ENCODE measurements at regions not wholly inside any gene's neighbourhood (a gene's known extent, or its start where the extent isn't known, plus 50 kb on each side); places are given as distances from the start of the nearest gene placed in this dataset.

DNA sequence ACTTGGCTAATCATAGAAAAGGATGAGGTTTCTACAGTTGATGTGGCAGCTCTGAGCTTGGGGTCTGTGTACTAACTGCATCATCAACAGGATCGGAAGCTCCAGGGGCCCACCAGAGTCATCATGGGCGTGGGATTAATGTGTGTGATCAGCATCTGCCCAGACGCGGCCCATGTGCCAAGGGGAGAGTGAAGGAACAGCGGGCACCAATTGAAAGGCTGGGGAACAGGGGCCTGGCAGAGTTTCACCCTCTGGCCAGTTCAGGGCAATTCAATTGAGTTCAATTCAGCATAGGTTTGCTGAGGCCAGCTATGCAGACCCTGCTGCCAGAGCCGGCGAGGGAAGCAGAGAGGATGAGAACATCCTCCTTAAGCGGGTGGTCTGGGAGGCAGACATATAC is 260.0 kb upstream of the AJAP1 start:
- Histone ChIP-seq H3K4me3 (IDR thresholded peaks at IDR 0.05; ENCODE audit: insufficient read depth, low read depth, low read length) (no peak overlapping the region), H3K36me3 (ENCODE audit: insufficient read depth) (no peaks in the 10 kb centered on the region), H3K9ac (no peak overlapping the region), H2AFZ (ENCODE audit: low read depth) (no peak overlapping the region), H3K27me3 (ENCODE audit: insufficient read depth, low read depth) (no peaks in the 10 kb centered on the region; the same call in 1 of the 2 replicates), H3K4me2 (no peak overlapping the region), H3K4me1 (ENCODE audit: low read depth, poor library complexity, severe bottlenecking) (no peaks in the 10 kb centered on the region), H3K79me2 (ENCODE audit: insufficient read depth, low read depth) (no peaks in the 10 kb centered on the region), H4K20me1 (ENCODE audit: insufficient read depth) (no peaks in the 10 kb centered on the region), H3K27ac (no peak overlapping the region)
- TF ChIP-seq, protein P1, sequence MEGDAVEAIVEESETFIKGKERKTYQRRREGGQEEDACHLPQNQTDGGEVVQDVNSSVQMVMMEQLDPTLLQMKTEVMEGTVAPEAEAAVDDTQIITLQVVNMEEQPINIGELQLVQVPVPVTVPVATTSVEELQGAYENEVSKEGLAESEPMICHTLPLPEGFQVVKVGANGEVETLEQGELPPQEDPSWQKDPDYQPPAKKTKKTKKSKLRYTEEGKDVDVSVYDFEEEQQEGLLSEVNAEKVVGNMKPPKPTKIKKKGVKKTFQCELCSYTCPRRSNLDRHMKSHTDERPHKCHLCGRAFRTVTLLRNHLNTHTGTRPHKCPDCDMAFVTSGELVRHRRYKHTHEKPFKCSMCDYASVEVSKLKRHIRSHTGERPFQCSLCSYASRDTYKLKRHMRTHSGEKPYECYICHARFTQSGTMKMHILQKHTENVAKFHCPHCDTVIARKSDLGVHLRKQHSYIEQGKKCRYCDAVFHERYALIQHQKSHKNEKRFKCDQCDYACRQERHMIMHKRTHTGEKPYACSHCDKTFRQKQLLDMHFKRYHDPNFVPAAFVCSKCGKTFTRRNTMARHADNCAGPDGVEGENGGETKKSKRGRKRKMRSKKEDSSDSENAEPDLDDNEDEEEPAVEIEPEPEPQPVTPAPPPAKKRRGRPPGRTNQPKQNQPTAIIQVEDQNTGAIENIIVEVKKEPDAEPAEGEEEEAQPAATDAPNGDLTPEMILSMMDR (conservative IDR thresholded peaks at IDR 0.05; ENCODE audit: low read depth, low read length) = no peak

DNA sequence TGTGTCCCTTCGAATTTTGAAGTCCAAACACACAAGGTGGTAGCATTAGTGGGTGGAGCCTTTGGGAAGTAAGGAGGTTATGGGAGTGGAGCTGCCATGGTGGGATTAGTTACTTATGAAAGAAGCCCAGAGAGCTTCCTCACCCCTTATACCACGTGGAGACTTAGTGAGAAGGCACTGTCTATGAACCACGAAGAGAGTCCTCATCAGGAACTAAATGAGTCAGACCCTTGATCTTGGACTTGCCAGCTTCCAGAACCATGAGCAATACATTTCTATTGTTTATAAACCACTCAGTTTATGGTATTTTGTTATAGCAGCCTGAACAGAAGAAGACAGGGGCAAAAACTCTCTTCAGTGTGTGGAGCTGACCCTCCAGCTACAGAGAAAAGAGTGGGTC is 259.3 kb upstream of the AJAP1 start:
- Histone ChIP-seq H3K27ac (no peak overlapping the region), H3K27me3 (ENCODE audit: insufficient read depth, low read depth) (no peaks in the 10 kb centered on the region; the same call in 1 of the 2 replicates), H3K4me3 (IDR thresholded peaks at IDR 0.05; ENCODE audit: insufficient read depth, low read depth, low read length) (no peak overlapping the region), H3K4me1 (ENCODE audit: low read depth, poor library complexity, severe bottlenecking) (no peaks in the 10 kb centered on the region), H3K36me3 (ENCODE audit: insufficient read depth) (no peaks in the 10 kb centered on the region), H4K20me1 (ENCODE audit: insufficient read depth) (no peaks in the 10 kb centered on the region), H3K9ac (no peak overlapping the region), H3K4me2 (no peak overlapping the region), H3K79me2 (ENCODE audit: insufficient read depth, low read depth) (no peaks in the 10 kb centered on the region), H2AFZ (ENCODE audit: low read depth) (no peak overlapping the region)
- TF ChIP-seq, protein P1 (conservative IDR thresholded peaks at IDR 0.05; ENCODE audit: low read depth, low read length) = no peak

- H3K36me3 ChIP-seq (ENCODE audit: insufficient read depth) = no peaks in the 10 kb centered on the region
- no peak overlapping the region for H3K27ac ChIP-seq
- no peaks in the 10 kb centered on the region for H4K20me1 ChIP-seq (ENCODE audit: insufficient read depth)
- no peak overlapping the region for H2AFZ ChIP-seq (ENCODE audit: low read depth)
- H3K4me1 ChIP-seq (ENCODE audit: low read depth, poor library complexity, severe bottlenecking) = no peaks in the 10 kb centered on the region
- no peak overlapping the region for H3K9ac ChIP-seq
- no peaks in the 10 kb centered on the region; the same call in 1 of the 2 replicates for H3K27me3 ChIP-seq (ENCODE audit: insufficient read depth, low read depth)
- H3K79me2 ChIP-seq (ENCODE audit: insufficient read depth, low read depth) = no peaks in the 10 kb centered on the region
- H3K4me3 ChIP-seq (IDR thresholded peaks at IDR 0.05; ENCODE audit: insufficient read depth, low read depth, low read length) = no peak overlapping the region
- TF ChIP-seq, protein P1 (conservative IDR thresholded peaks at IDR 0.05; ENCODE audit: low read depth, low read length) = no peak
- no peak overlapping the region for H3K4me2 ChIP-seq
These were observed 258.7 kb upstream of the AJAP1 start for GRCh38 chr1:4395676-4396075.

GRCh38 chr1:4396551-4396950 is 257.9 kb upstream of the AJAP1 start:
- H3K79me2 ChIP-seq (ENCODE audit: insufficient read depth, low read depth) = no peaks in the 10 kb centered on the region
- TF ChIP-seq, protein P1 (conservative IDR thresholded peaks at IDR 0.05; ENCODE audit: low read depth, low read length) = no peak
- H3K4me2 ChIP-seq = no peak overlapping the region
- no peaks in the 10 kb centered on the region for H3K4me1 ChIP-seq (ENCODE audit: low read depth, poor library complexity, severe bottlenecking)
- H3K36me3 ChIP-seq (ENCODE audit: insufficient read depth) = no peaks in the 10 kb centered on the region
- no peak overlapping the region for H2AFZ ChIP-seq (ENCODE audit: low read depth)
- no peaks in the 10 kb centered on the region; the same call in 1 of the 2 replicates for H3K27me3 ChIP-seq (ENCODE audit: insufficient read depth, low read depth)
- no peak overlapping the region for H3K4me3 ChIP-seq (IDR thresholded peaks at IDR 0.05; ENCODE audit: insufficient read depth, low read depth, low read length)
- H3K27ac ChIP-seq = no peak overlapping the region
- no peaks in the 10 kb centered on the region for H4K20me1 ChIP-seq (ENCODE audit: insufficient read depth)
- no peak overlapping the region for H3K9ac ChIP-seq
